ENCODE measurements at regions not wholly inside any gene's neighbourhood (a gene's known extent, or its start where the extent isn't known, plus 50 kb on each side); places are given as distances from the start of the nearest gene placed in this dataset.

- intact Hi-C loops (cut with micrococcal nuclease; ENCODE audit: unreplicated experiment) = no loop called here
- CTCF ChIA-PET = no interaction called here
- Histone ChIP-seq H3K27ac (ENCODE audit: control insufficient read depth, insufficient read depth) (no peak overlapping the region), H2AFZ (ENCODE audit: control insufficient read depth, low read depth, low read length) (no peak overlapping the region), H3K36me3 (ENCODE audit: control insufficient read depth in 2 of 2, insufficient read depth in 2 of 2, low read length in 1 of 2) (no peaks in the 10 kb centered on the region), H3K9me3 (replicated peaks; ENCODE audit: control insufficient read depth, insufficient read depth, low read length) (no peaks in the 10 kb centered on the region; the same call in 2 of the 3 replicates), H3K4me3 (no peak overlapping the region), H3K27me3 (replicated peaks in 1 of 2; ENCODE audit: control insufficient read depth in 2 of 2, insufficient read depth in 2 of 2, low read length in 1 of 2) (no peaks in the 10 kb centered on the region), H3K4me2 (ENCODE audit: control insufficient read depth, insufficient read depth) (no peak overlapping the region), H3K4me1 (ENCODE audit: control insufficient read depth, insufficient read depth, low read length) (no peaks in the 10 kb centered on the region), H4K20me1 (ENCODE audit: control insufficient read depth, insufficient read depth) (no peaks in the 10 kb centered on the region), H3K9ac (ENCODE audit: control insufficient read depth, insufficient read depth, low read length) (no peak overlapping the region), H3K79me2 (ENCODE audit: control insufficient read depth, insufficient read depth, low read length) (no peaks in the 10 kb centered on the region)
- in situ Hi-C loops (cut with MboI) = no loop called here
- POLR2A ChIA-PET = no interaction called here
- TF ChIP-seq EED (IDR thresholded peaks at IDR 0.05; ENCODE audit: low read depth) = no peak
- peak; percentile 74; the same call in 1 of the 2 replicates for TF ChIP-seq NFIC (IDR thresholded peaks at IDR 0.05; ENCODE audit: low read depth, low read length)
- no peak for TF ChIP-seq CREB1 (IDR thresholded peaks at IDR 0.05; ENCODE audit: low read depth)
- TF ChIP-seq KDM1A (IDR thresholded peaks at IDR 0.05; ENCODE audit: borderline replicate concordance) = no peak
- TF ChIP-seq FOXM1 (IDR thresholded peaks at IDR 0.05; ENCODE audit: low read depth, low read length) = peak; percentile 34; the same call in 1 of the 2 replicates
- 0 out of 2 replicates have a peak, but pooled peaks have one; percentile 7 for TF ChIP-seq JUNB (IDR thresholded peaks at IDR 0.05)
- TF ChIP-seq ZZZ3 (IDR thresholded peaks at IDR 0.05; ENCODE audit: control insufficient read depth, insufficient read length, low read depth) = no peak
- RAD21 ChIA-PET (ENCODE audit: unreplicated experiment) = no interaction called here
- WGBS (ENCODE audit: insufficient coverage, insufficient replicate concordance, low lambda C conversion rate, missing lambda C conversion rate) = 4% methylated on average over 2 of the region's 2 CpGs
- no peak for ATAC-seq
- no peak for FAIRE-seq
- SMC1A ChIA-PET (ENCODE audit: uncharacterized antibody, unreplicated experiment) = no interaction called here
- no peak for DNase-seq (ENCODE audit: low read depth, low spot score)
- BruUV-seq (replicated peaks) = no TSS peak
Measured at GRCh38 chr12:90238663-90239271, 530.1 kb upstream of the ATP2B1 start.

GRCh38 chr12:90237841-90238240 is 529.2 kb upstream of the ATP2B1 start:
- Histone ChIP-seq H4K20me1 (ENCODE audit: control insufficient read depth, insufficient read depth) (no peaks in the 10 kb centered on the region), H3K27ac (ENCODE audit: control insufficient read depth, insufficient read depth) (no peak overlapping the region), H2AFZ (ENCODE audit: control insufficient read depth, low read depth, low read length) (no peak overlapping the region), H3K27me3 (replicated peaks in 1 of 2; ENCODE audit: control insufficient read depth in 2 of 2, insufficient read depth in 2 of 2, low read length in 1 of 2) (no peaks in the 10 kb centered on the region), H3K79me2 (ENCODE audit: control insufficient read depth, insufficient read depth, low read length) (no peaks in the 10 kb centered on the region), H3K9me3 (replicated peaks; ENCODE audit: control insufficient read depth, insufficient read depth, low read length) (no peaks in the 10 kb centered on the region; the same call in 2 of the 3 replicates), H3K4me2 (ENCODE audit: control insufficient read depth, insufficient read depth) (no peak overlapping the region), H3K4me1 (ENCODE audit: control insufficient read depth, insufficient read depth, low read length) (no peaks in the 10 kb centered on the region), H3K36me3 (ENCODE audit: control insufficient read depth in 2 of 2, insufficient read depth in 2 of 2, low read length in 1 of 2) (no peaks in the 10 kb centered on the region), H3K9ac (ENCODE audit: control insufficient read depth, insufficient read depth, low read length) (no peak overlapping the region), H3K4me3 (no peak overlapping the region)
- in situ Hi-C loops (cut with MboI) = no loop called here
- DNase-seq (ENCODE audit: low read depth, low spot score) (no peak), FAIRE-seq (no peak), ATAC-seq (no peak)
- CTCF ChIA-PET = no interaction called here
- WGBS (ENCODE audit: insufficient coverage, insufficient replicate concordance, low lambda C conversion rate, missing lambda C conversion rate) = 12% methylated on average over 3 of the region's 3 CpGs
- POLR2A ChIA-PET = no interaction called here
- intact Hi-C loops (cut with micrococcal nuclease; ENCODE audit: unreplicated experiment) = no loop called here
- BruUV-seq (replicated peaks) = no TSS peak
- SMC1A ChIA-PET (ENCODE audit: uncharacterized antibody, unreplicated experiment) = no interaction called here
- RAD21 ChIA-PET (ENCODE audit: unreplicated experiment) = no interaction called here
- no peak for TF ChIP-seq ZBED1 (IDR thresholded peaks at IDR 0.05; ENCODE audit: borderline replicate concordance)
- TF ChIP-seq JUND (IDR thresholded peaks at IDR 0.05; ENCODE audit: low read depth, low read length) = no peak
- no peak for TF ChIP-seq HDAC2 (IDR thresholded peaks at IDR 0.05)
- TF ChIP-seq SKIL (IDR thresholded peaks at IDR 0.05; ENCODE audit: low read depth, poor library complexity, severe bottlenecking) = no peak
- TF ChIP-seq IKZF1 (conservative IDR thresholded peaks at IDR 0.05) = no peak
- TF ChIP-seq ZNF622 (IDR thresholded peaks at IDR 0.05) = no peak
- no peak for TF ChIP-seq POLR2AphosphoS5 (IDR thresholded peaks at IDR 0.05; ENCODE audit: low read length)
- TF ChIP-seq CREB1 (IDR thresholded peaks at IDR 0.05; ENCODE audit: low read depth) = no peak
- TF ChIP-seq JUNB (IDR thresholded peaks at IDR 0.05) = no peak
- TF ChIP-seq E2F4 (IDR thresholded peaks at IDR 0.05; ENCODE audit: low read depth, low read length) = no peak
- no peak for TF ChIP-seq EGR1 (IDR thresholded peaks at IDR 0.05; ENCODE audit: borderline replicate concordance in 1 of 2, low read depth in 2 of 2, low read length in 2 of 2)
- TF ChIP-seq BRCA1 (IDR thresholded peaks at IDR 0.05; ENCODE audit: low read depth, low read length) = no peak

Data from GM12878 (cell line).